GM18870 (cell line): ENCODE measurements at regions not wholly inside any gene's neighbourhood (a gene's known extent, or its start where the extent isn't known, plus 50 kb on each side); places are given as distances from the start of the nearest gene placed in this dataset.

ENCODE experiments used
- ATAC-seq: cut with Tn5 transposase; IDR thresholded peaks from one replicate; pipeline ENCODE4 v1.9.1; 2021; ENCODE audit warnings: moderate library complexity; ENCODE audit not compliant: unreplicated experiment

GRCh38 chr3:105022813-105023212, 343.9 kb upstream of the ALCAM start:
- no peak for ATAC-seq

- ATAC-seq, result no peak
Measured at GRCh38 chr3:105030211-105030610, 336.5 kb upstream of the ALCAM start.

GRCh38 chr3:105032541-105032940, 334.2 kb upstream of the ALCAM start:
- ATAC-seq, result no peak

- ATAC-seq, result no peak
Measured at GRCh38 chr3:105033081-105033480, 333.6 kb upstream of the ALCAM start.

DNA sequence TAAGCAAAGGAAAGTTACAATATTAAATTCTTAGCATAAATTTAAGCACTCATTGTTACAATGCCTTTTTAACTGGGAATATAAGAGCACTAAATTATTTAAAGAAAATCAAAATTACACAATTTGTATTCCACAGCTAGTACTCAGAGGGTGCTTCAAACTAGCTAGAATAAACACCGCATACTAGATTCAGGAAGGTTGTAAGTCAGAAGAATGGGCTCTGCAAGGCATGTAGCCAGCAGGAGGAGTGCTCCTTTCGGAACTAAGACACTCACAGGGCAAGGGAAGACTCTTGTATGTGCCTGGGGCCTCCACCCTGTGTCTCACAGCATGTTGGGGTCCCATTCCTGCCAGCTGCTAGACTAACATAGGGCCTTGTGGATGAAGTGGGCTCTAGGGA, 327.7 kb upstream of the ALCAM start:
- no peak for ATAC-seq

DNA sequence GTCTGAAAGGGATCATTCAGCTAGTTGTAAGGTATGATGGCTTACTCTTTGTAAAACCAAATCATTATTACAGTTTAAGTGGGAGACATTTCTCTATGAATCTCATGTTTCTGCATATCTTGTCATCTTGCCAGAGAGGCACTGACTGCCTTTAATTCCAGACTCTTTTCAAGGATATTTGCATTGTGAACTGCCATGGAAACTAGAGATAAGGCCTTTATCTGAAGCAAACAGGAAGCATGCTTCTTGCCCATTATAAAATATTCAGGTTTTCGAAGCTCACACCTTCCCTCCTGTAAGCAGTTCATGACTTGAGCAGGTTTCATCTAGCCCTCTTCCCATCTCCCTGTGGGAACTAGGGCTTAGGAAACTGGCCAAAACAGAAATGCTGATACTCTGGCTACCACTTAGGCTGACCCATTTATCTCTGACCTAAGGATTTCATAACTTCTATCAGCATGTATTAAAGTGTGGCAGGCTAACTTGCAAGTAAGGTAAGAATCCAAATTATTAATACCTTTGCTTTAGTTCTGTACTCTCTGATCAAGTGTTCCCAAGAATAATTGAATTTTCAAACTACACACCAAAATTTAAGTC, 326.6 kb upstream of the ALCAM start:
- ATAC-seq, result no peak

DNA sequence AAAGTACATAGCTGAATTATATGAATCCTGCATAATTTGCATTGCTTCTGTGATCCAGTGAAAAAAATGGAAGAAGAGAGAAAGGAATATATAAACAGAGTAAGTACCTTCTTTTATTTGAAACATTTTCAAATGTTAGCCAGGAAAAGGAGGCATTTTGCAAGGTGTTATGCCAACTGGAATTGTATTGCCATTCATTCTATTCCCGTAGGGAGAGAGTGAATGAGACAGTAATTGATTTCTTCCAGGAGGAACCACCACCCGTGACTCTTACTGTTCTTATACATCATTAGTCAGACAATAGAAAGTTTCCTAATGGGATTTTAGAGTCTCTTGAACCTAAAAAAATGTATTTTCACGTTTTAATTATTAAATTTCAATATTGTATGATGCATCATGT, 324.1 kb upstream of the ALCAM start:
- no peak for ATAC-seq

DNA sequence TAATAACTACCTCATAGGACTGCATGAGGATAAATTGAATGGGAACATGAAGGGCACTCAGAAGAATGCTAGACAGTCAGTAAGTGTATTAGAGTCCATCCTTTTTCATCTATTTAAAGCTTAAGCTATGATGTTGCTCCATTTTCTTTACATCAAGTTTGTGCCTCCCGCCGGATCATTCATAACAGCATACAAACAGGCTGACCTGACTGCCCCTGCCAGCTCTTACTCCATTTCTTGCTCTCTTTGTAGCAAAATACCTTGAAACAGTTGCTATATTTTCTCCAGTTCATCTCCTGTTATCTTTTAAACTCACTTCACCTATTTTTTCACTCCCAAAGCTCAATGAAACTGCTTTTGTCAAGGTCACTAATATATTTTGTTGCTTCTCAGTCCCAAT, 315.6 kb upstream of the ALCAM start:
- ATAC-seq, result no peak

DNA sequence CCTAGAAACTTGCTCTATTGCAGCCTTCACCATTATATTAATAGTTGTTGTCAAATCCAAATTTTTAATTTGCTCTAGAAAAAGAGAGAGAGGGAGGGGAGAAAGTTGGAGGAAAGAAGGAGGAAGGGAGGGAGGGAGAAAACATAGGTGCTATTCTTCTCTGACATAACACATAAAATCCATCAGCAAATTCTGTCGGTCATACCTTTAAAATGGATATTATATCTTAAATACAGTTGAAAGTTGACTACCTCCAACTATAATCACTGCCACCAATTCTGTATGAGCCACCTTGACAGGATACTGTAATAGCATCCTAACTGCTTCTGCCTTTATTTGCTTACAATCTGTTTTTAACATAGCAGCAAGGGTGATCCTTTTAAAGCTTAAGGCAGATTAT, 314.7 kb upstream of the ALCAM start:
- no peak for ATAC-seq

- ATAC-seq, result no peak
Measured at GRCh38 chr3:105062853-105063252, 303.9 kb upstream of the ALCAM start.

DNA sequence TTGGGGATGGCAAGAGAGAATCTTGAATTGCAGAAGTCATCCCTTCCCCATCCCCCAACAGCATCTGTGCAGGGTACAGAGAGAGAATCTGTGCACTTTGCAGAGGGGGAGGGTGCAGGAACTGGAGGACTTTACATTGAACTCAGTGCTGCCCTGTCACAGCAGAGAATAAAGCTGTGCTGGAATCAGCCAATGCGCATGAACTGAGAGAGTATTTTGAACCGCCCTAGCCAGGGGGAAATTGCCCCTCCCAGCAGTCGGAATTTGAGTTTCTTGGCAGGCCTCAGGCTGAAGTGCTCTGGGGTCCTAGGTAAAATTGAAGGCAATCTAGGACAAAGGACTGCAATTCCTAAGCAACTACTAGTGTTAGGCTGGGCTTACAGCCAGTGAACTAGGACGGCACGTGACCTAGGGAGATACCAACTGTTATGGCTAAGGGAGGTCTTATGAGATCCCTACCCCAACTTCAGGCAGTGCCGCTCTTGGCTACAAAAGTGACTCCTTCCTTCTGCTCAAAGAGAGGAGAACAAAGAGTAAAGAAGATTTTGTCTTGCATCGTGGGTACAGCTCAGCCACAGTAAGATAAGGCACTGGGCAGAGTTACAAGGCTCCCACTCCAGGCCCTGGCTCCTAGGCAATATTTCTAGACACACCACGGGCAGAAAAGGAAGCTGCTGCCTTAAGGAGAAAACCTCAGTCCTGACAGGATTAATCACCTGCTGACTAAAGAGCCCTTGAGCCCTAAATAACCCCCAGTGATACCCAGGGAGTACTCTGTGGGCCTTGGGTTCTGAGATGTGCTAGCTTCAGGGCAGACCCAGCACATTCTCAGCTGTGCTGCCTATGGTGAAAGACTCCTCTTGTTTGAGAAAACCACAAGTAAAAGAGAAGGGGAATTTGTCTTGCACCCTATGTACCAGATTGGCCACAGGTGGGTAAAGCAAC, 300.5 kb upstream of the ALCAM start:
- ATAC-seq, result no peak

- ATAC-seq, result no peak
Measured at GRCh38 chr3:105067361-105067760, 299.3 kb upstream of the ALCAM start.

GRCh38 chr3:105077060-105077822, 289.5 kb upstream of the ALCAM start:
- ATAC-seq, result no peak

- ATAC-seq, result no peak
Measured at GRCh38 chr3:105083945-105084344, 282.8 kb upstream of the ALCAM start.

GRCh38 chr3:105085506-105085905, 281.2 kb upstream of the ALCAM start:
- ATAC-seq, result no peak

DNA sequence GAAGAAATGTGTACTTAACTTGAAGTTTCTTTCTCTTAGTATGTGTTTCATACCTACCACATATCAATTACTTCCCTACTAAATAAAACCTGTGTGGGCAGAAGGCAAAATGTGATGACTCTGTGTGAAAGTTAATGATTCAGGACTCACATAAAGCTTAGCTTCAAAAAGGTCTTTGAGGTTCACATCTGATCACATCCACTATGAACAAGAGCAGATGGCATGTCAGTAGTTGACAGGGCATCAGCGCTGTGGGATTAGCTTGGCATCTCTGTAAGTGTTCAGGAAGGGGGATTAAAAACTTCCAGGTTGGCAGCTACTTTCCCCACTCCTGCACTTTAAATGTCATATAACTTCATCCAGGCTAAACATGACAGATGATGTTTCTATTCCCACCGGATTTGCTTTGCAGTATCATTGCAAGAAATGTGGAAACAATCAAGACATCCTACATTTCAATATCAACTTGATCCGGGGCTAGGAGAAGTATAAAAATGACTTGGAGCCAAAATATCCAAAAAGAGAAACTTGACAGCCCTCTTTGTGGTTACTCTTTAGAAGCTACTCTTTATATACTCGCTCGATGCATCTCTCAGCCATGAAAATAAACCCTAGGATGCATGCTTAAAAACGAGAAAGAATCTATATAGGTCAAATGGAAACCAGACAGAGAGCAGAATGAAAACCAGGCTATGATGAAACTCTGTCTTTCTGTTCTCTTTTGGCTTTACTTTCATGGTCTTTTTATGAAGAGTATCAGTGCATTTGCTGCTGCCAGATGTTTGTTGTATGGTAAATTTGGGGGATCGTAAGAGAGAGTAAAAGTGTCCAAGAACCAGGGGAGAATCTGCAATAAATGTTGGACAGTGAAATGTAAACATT, 273.1 kb upstream of the ALCAM start:
- ATAC-seq, result no peak

- ATAC-seq, result no peak
Measured at GRCh38 chr3:105094588-105094987, 272.1 kb upstream of the ALCAM start.

DNA sequence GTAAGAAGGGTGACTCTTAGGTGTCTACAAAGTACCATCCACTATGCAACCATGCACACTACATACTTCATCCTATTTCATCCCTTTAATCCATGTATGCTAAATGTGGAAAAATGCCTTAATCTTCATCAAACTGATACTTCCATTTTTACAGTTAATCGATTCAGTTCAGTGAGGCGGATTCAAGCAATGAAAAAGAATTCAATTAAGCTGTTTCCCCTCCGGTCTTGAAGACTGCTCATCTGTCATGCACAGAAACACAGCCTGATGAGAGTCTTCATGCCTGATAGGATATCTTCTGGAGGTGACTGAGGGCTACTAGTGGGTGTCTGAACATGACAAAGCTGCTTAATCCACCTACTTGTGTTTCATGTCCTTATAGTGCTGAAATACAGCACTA, 270.6 kb upstream of the ALCAM start:
- no peak for ATAC-seq

DNA sequence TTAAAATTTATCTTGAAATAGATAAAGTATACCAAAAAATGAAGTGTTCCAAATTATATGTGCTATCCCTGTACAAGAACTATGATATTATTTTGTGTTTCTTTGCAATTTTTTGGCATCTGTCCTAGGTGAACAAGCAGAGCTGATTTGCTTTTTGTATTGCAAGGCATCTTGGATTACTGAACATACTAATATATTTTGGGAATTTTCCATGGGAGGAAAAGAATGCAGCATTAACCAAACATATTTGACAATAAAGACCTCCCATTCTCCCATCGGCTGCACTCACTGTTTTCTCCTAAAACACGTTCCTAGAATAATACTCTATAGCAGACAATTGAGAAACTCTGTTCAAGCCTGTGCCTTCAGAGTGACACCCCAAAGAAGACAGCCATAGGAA, 265.1 kb upstream of the ALCAM start:
- ATAC-seq, result no peak

- no peak for ATAC-seq
Measured at GRCh38 chr3:105103139-105103538, 263.6 kb upstream of the ALCAM start.

GRCh38 chr3:105108823-105109222, 257.9 kb upstream of the ALCAM start:
- ATAC-seq, result no peak
